GM21576 (cell line): ENCODE measurements at regions not wholly inside any gene's neighbourhood (a gene's known extent, or its start where the extent isn't known, plus 50 kb on each side); places are given as distances from the start of the nearest gene placed in this dataset.

ENCODE experiments used
- ATAC-seq: cut with Tn5 transposase; IDR thresholded peaks from one replicate; pipeline ENCODE4 v1.9.1; 2021; ENCODE audit warnings: mild to moderate bottlenecking, moderate library complexity; ENCODE audit not compliant: unreplicated experiment

DNA sequence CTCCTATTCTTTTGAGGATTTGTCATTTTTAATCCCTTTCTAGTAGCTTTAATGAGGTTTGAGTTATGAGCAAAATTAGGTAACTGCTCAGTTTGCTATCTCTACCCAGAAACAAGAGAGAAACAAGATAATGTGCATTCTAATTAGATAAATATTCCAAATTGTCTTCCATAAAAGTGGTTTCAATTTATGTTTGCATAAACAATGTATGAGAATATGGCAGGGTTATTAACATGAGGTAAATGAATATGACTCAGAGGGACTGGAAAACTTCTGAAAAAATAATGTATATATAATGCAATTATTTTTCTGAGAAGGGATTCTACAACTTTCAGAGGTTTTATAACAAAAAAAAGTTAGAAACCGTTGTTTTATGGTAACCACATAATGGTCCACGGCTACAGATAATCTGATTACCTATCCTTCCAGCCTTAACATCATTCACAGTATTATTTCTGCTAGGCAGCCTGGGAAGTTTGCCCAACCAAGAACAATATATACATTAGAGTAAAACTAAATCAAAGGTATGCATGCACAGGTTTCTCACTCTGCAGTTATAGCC is 101.2 kb downstream of the CRPPA start:
- no peak for ATAC-seq

DNA sequence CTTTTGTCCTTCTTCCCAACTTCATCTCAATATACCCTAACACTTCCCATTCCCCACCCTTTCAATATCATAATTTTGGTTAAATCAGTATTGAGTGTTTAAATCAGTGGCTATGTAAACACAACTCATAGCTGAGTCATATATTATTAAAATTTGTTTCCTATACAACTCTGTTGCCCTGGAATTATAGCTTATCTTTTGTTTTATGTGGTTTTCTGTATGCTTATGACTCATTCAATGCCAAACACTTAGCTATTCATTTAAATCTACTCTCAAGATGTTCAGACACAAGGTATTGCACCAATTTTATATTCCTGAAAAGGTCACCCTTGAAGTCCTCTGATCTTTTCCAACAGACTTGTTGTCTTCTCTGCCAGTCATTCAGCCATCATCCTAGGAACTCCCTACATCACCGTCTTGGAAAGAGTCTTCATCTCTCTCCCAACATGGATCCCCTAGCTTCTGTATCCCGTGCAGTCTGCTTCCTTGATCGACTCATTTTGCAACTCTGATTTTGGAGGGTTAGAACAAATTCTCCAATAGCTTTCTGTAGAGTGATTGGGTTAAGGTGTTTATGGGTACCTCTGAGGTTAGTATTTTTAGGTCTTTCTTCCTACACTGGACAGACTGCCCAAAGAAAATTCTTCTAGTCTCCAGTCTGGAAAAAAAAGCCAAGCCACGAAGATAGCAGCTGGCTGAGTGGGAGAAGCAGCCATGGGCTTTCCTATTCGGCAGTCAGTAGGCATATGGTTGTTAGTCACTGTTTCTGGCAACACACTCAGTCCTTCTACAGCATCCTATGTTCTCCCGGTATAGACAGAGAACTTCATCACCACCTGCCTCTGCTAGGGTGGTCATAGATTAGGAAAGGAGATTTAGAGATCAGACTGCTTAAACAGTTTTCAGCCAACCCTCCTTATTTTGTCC is 102.1 kb downstream of the CRPPA start:
- no peak for ATAC-seq

DNA sequence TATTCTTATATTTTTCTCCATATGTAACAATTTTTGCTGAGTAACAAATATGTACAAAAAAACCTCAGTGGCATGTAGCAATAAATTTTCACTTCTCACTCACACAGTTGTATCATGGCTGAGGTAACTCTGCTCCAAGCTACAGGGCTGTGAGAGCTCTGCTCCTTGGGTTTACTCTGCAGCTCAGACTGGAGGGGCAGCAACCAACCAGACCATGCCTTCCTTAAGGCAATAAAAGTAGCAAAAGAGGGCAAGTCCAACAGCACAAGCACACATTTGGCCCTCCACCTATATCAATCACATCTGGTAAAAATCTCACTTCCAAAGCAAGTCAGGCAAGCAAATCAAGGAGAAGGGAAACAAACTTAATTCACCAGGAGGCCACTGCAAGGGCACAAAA is 102.9 kb downstream of the CRPPA start:
- ATAC-seq = no peak

DNA sequence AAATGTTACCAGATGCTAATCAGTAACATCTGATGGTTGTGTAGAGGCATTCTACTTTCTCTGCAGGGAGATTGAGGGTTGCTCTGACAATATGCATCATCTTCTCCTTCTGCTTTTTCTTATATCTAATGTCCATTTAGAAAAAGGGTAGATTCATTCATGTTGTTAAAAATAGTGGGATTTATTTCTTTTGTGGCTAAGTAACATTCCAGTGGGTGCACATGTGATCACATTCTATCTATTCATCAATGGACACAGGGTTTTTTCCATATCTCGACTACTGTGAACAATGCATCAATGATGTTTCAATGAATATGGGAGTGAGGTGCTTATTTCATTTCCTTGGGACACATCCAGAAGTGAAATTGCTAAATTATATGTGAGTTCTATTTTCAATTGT is 103.9 kb downstream of the CRPPA start:
- ATAC-seq = no peak

DNA sequence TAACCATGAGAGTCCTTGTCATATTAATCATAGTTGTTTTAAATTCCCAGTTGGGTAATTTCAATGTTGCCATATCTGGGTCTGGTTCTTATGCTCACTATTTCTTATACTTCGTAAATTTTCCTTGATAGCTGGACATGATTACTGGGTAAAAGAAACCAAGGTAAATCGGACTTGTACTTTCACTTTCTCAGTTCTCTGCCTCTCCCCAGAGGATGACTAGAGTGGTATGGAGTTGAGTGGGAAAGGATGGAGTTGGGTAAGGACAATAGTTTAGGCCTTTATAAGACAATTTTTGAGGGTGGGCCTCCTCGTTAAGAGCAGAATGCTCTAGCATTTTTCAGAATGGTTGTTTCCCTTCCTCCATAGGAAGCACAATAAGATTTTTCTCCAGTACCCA is 106.1 kb downstream of the CRPPA start:
- no peak for ATAC-seq

DNA sequence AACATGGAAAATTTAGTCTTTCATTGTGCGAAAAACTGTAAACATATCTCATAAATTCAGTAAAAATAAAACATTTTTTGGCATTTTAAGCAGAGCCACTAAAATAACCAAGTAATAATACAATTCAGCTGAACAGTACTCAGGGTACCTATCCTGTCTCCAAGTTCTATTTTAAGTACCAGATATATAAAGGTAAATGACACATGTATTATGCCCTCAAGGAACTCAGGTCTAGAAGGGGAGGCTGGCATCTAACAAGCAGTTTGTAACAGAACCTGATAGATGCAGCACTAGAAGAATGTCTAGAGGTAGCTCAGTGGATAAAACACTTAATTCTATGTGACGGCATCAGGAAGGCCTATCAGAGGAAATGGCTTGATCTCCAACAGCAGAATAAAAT is 112.2 kb downstream of the CRPPA start:
- ATAC-seq = no peak

DNA sequence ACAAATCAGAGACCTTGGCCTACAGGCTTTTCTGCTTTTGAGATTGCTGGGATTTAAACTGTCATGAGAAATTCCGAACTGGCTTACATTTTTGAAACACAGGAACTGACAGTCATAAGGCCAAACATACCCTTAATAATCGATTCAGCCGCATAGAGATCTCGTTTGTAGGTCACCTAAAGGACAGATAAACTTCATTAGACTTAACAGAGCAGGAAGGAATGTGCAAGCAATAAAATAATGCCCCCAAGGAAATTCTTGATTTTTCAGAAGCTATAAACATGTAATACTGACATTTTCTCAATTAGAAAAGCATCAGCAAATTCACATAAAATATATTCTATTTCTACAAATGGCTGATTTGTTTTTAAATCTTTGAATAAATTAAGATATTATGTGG is 120.0 kb downstream of the CRPPA start:
- ATAC-seq = no peak

DNA sequence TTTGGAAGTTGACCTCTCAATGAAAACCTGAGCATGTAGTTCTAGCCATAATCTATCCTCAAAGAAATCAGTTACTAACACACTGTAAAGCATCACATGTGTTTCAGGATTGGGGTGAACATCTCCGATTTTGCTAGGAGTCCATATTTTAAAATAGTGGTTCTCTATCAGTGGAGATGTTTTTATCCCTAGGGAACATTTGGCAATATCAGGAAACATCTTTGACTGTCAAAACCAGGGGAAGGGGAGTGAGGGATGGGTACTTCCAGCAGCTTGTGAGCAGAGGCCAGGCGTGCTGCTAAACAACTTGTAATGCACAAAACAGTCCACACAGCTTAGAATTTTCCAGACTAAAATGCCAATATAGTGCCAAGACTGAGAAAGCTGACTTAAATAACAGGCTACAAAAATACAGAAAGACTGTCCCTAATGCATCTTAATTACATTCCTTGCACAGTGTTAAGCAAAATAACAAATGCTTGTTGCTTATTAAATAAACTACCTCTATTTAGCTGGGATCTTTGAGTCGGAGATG is 120.9 kb downstream of the CRPPA start:
- no peak for ATAC-seq

DNA sequence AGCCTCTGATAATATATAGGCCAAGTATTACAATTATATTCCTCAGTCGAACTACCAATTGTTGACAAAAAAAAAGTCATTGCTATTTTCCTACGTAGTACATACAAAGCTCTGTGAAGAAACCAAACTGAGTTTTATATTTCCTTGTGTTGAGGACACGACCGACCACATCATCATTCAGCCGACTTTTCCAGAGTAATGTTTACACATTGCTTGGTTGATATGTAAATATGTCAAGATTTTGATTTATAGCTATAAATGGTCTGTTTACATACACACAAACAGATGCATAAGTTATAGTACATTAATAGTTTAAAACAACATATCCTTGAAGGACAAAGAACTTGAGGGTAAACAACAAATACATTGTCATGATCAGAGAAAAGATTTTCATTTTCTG is 121.5 kb downstream of the CRPPA start:
- ATAC-seq = no peak

DNA sequence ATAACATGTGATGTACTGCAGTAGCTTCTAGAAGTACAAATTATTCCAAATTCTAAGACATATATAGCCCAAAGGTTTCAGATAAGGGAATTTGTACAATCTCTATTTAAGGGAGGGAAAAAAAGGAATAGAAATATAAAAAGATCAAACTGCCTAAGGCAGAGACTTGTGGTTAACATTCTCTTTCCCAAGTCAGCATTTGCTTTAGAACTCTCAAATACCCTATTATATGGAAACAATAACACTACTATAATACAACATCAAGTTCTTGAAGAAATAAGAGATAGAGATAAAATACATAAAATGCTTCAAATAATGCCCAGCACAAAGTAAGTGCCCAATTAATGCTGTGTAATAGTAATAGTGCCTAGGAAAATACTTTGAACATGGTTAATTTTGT is 123.1 kb downstream of the CRPPA start:
- ATAC-seq = no peak

DNA sequence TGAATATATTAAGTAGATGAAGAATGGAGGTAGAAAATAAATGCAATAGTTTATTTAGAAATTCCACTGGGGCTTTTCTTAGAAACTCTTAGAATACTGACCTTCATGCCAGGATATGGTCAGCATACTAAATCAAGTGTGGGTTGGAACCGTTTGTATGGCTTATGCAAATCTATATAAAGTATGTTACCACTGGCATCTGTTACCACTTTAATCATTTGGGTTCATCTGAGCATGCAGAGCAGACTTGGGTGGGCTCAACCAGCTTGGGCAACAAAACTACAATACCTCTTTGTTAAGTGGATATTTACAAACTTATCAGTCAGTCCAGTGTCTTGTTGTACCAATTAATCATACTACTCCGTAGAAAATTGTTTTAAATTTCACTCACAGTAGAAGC is 125.8 kb downstream of the CRPPA start:
- ATAC-seq = no peak

DNA sequence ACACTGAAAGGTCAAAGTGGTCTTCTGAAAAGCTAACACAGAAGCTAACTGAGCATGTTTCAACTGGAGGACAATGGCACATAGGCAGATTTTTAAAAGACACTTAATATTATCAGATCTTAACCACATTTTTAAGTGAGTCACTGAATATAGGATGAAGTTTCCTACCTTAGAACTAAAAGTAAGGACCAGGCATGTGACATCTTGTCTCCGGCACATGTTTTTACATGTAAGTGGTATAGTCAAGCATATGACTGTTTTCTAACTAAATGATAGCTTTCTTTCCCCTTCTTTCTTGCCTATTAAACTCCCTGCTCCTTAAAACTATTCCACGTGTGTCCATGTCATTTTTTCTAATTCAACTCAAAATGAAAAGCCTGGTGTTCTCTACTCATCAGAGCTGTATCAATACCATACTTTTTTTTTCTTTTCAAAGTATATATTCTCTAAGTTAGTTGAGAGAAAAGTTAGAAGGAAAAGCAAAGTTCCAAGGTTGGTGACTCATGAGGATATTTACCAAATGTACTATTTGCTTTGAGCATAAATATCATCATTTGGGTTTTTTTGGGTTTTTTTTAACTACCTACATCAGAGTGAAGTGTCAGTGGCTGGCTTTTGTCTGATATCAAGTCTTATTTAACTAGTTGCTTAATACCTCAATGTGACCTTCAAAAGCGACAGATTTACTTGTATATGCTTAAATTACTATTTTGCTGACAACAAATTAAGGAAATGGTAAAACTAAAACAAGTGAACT is 127.5 kb downstream of the CRPPA start:
- ATAC-seq = no peak

DNA sequence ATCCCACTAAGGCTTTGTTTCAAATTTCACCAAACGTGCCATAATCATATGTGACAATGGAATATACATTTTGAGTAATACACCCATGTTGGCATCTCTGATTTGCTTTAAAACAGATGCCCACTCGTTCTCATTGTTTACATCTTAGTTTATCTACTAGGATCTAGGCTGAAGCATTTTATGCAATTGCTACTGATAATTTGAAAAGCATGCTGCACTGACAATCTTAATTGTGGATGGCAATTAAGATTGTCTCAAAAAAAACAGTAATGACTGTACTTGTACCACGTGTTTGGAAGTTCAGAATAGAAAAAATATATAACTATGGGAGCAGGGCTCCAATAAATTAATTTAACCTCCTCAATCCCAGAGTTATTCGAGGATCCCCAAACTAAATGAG is 136.8 kb downstream of the CRPPA start:
- ATAC-seq = no peak

DNA sequence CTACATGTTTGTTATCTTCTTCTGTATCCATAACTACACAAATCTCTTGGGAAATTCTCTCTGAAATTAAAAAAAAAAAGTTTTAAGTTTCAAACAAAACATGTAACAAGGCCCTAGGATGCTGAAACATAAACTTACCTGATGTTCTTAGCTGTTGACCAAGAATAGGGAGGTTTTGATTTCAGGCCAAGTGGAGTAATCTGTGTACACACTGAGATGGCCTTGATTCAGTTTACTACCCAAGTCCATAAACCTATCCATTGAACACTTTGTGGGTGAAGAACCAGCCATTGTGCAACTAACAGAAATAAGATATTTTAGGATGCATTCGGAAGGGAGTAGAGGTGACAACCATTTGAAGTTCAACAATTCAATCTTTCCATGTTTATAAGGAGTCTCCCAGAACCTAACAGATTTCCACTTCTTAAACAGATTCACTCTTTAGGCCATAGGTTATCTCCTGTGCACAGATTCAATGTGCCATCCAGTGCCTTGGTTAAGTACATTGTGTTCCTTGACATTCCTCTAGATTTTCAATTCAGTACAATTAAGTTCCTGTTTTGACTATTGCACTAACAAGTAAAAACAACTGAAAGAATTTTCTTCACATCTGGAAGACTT is 143.1 kb downstream of the CRPPA start:
- no peak for ATAC-seq

DNA sequence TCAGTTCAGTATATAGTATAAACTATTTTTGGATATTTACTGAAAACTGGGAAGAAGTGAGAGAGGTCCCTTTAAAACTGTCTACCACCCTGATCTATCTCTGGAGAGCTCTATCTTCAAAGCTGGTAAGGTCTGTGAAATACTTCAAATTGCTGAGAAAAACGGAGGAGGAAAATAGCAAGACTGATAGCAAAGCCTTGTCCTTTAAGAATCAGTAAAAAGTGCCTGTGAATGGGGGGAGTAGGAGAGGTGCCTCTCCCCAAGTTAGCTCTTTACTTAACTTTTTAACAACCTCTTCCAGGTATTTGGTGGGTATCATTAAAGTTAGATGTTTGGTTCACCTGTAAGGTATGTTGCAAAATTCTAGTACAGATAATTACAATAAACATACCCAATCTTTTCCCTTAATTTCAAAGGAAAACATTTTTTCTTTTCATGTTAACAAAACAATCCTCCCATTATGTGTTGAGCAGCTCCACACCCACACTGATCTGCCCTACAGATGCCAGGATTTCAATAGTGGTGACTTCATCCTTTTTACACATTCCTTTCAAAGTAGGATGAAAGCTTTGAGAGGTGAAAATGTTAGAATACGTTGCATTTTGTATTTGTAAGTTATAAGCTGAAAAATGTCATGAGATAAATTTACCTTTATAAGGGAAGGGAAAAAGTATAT is 149.2 kb downstream of the CRPPA start:
- no peak for ATAC-seq

DNA sequence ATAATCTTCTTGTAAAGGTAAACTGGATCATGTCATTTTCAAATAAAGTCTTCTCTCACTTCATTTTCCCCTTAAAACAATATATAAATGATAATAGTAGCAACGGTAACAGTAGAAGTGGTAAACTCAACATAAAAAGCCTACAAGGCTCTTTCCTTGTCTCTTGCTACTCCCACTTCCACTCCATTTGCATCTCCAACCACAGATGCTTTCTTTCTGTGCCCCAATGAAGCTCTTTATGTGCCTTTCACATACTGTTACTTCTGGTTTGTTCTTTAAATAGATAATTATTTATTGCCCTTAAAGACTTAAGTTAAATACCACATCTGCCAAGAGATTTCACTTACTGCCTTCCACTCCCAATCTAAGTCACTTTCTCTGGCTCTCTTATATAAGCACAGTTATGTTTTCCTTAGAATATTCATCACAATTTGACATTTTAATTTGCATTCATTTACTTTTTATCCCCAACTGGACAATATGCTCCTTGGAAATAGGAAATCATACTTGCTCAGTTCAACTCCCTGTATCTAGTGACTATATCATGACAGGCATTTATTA is 149.9 kb downstream of the CRPPA start:
- ATAC-seq = no peak

DNA sequence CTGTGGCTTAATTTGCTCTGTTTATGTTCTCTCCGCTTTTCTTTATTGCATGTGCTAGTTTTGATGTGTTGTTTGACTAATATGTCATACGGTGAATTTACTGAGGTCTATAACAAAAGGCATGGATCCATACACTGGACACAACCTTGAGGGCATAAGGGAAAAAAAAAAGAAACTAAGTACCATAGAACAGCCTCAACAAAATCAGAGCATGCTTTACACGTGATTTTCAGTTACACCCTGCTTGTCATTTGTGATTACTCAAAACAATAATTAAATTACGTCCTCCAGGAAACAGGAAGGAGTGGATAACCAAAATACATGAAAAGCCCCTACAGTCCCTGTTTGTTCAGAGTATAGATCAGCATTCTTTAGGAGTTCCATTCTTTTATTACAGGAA is 150.5 kb downstream of the CRPPA start:
- ATAC-seq = no peak

DNA sequence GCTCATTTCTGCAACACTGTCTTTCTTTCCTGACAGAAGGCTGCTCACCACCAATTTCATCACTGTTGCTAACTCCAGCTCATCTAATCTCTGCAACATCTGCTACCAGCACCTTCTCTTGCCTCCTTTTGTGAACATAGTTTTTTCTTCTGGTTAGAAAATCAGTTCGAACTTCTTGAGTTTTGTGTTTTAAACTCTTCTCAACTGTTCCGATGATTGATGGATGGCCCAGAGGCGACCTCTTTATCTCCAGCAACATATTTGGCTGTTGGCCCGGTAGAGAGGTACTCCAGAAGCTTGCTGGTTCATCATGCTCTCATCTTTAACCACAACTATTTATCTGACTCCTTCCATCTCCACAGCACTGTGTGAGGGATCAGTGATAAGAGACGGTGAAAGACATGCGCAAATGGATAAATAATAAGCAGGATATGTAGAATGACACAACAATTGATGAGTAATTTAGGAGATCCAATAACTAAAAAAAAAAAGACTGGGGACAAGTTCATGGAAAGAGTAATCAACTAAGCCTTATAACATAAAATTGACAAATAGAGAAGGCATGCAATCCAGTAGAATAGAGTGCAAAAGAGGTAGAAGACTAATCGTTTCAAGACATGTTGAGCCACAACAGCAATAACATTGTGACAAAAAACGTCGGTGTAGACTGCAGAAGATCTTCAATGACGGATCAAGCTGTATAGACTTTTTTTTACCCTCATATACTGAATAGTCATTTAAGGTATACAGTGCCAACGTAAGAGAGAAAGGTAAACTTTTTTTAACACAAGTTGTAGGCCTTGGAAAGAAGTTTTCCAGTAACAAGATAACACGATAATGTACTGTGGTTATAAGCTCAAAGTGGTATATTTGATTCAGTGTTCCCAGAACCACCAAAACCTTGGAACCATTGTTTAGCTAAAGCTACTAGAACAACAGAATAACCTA is 152.2 kb downstream of the CRPPA start:
- no peak for ATAC-seq
